ENCODE measurements at regions not wholly inside any gene's neighbourhood (a gene's known extent, or its start where the extent isn't known, plus 50 kb on each side); places are given as distances from the start of the nearest gene placed in this dataset.

DNA sequence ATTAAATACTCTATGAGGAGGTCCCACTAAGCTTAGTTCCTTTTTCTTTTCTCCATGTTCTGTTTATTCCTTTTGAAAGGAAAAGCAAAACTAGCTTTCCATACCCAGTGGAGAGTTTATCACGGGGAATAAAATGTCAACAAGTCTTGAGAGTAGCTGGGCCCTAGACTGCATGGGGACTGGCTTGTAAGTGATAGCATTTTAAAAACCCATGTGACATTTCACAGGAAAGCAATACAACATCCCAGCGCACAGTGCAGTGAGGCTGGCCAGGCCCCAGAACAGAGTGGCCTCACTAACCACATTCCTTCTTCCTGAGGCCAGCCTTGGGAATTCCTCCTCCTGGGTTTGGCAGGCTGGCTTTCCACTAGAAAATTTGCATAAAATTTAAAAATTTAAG lies 149.8 kb downstream of the DLEU7 start:
- TF ChIP-seq, protein P1, sequence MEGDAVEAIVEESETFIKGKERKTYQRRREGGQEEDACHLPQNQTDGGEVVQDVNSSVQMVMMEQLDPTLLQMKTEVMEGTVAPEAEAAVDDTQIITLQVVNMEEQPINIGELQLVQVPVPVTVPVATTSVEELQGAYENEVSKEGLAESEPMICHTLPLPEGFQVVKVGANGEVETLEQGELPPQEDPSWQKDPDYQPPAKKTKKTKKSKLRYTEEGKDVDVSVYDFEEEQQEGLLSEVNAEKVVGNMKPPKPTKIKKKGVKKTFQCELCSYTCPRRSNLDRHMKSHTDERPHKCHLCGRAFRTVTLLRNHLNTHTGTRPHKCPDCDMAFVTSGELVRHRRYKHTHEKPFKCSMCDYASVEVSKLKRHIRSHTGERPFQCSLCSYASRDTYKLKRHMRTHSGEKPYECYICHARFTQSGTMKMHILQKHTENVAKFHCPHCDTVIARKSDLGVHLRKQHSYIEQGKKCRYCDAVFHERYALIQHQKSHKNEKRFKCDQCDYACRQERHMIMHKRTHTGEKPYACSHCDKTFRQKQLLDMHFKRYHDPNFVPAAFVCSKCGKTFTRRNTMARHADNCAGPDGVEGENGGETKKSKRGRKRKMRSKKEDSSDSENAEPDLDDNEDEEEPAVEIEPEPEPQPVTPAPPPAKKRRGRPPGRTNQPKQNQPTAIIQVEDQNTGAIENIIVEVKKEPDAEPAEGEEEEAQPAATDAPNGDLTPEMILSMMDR (conservative IDR thresholded peaks at IDR 0.05; ENCODE audit: low read depth, low read length): no peak
- TF ChIP-seq CEBPB (IDR thresholded peaks at IDR 0.05; ENCODE audit: low read depth, low read length) (no peak), POLR2A (IDR thresholded peaks at IDR 0.05; ENCODE audit: low read depth, low read length) (no peak), BHLHE40 (IDR thresholded peaks at IDR 0.05; ENCODE audit: low read depth, low read length) (no peak), RCOR1 (IDR thresholded peaks at IDR 0.05; ENCODE audit: insufficient replicate concordance, low read length) (no peak), MXI1 (IDR thresholded peaks at IDR 0.05; ENCODE audit: borderline replicate concordance, low read depth, low read length) (no peak), RFX5 (IDR thresholded peaks at IDR 0.05; ENCODE audit: low read depth, low read length) (no peak), RAD21 (IDR thresholded peaks at IDR 0.05; ENCODE audit: low read length) (no peak), FOS (IDR thresholded peaks at IDR 0.05; ENCODE audit: low read depth, low read length) (no peak), MAZ (IDR thresholded peaks at IDR 0.05; ENCODE audit: borderline replicate concordance, low read depth, low read length) (no peak)
- TF ChIP-seq, protein P2, sequence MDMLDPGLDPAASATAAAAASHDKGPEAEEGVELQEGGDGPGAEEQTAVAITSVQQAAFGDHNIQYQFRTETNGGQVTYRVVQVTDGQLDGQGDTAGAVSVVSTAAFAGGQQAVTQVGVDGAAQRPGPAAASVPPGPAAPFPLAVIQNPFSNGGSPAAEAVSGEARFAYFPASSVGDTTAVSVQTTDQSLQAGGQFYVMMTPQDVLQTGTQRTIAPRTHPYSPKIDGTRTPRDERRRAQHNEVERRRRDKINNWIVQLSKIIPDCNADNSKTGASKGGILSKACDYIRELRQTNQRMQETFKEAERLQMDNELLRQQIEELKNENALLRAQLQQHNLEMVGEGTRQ (IDR thresholded peaks at IDR 0.05; ENCODE audit: low read depth, low read length): no peak
